CD14-positive monocyte (primary cell): ENCODE measurements at regions not wholly inside any gene's neighbourhood (a gene's known extent, or its start where the extent isn't known, plus 50 kb on each side); places are given as distances from the start of the nearest gene placed in this dataset.
A peak's percentile ranks its signal among the peaks of the same experiment; 100 is the strongest.

ENCODE experiments used
- DNase-seq, 3 donors: peaks; one replicate each; pipeline ENCODE4 v3.0.0-alpha.2; 2011 to 2022
- H2AFZ ChIP-seq: 2 replicates; pipeline ENCODE4 v1.6.0; 2012; ENCODE audit warnings: mild to moderate bottlenecking, low read depth, low read length, inconsistent platforms; ENCODE audit not compliant: insufficient read depth, poor library complexity, severe bottlenecking
- H3K27ac ChIP-seq, 2 donors: 1 replicate in 1 of 2; 2 replicates in 1 of 2; pipeline ENCODE4 v1.5.1; 2012 to 2013; ENCODE audit warnings: low read length in 2 of 2, control low read depth in 1 of 2, inconsistent platforms in 1 of 2, low read depth in 1 of 2, mild to moderate bottlenecking in 1 of 2
- H3K27me3 ChIP-seq, 2 donors: one replicate each; pipeline versions ENCODE4 v1.6.0 to v1.6.1; 2011 to 2013; ENCODE audit warnings: low read length in 2 of 2; ENCODE audit not compliant: control insufficient read depth in 2 of 2, insufficient read depth in 2 of 2
- H3K36me3 ChIP-seq, 2 donors: replicated peaks in 1 of 2; 1 replicate in 1 of 2; 2 replicates in 1 of 2; pipeline versions ENCODE4 v1.5.1 to v1.6.1; 2012 to 2013; ENCODE audit warnings: low read length in 2 of 2, control low read depth in 1 of 2, inconsistent platforms in 1 of 2, mild to moderate bottlenecking in 1 of 2; ENCODE audit not compliant: insufficient read depth in 2 of 2, control insufficient read depth in 1 of 2
- H3K4me1 ChIP-seq, 2 donors: 1 replicate in 1 of 2; 2 replicates in 1 of 2; pipeline versions ENCODE4 v1.5.1 to v1.6.1; 2012 to 2013; ENCODE audit warnings: low read length in 2 of 2, control low read depth in 1 of 2, inconsistent platforms in 1 of 2, mild to moderate bottlenecking in 1 of 2, moderate library complexity in 1 of 2; ENCODE audit not compliant: insufficient read depth in 2 of 2, control insufficient read depth in 1 of 2
- H3K4me2 ChIP-seq: replicated peaks from 2 replicates; pipeline ENCODE3; 2012; ENCODE audit warnings: low read length, moderate library complexity, mild to moderate bottlenecking; ENCODE audit not compliant: poor library complexity, severe bottlenecking; ENCODE audit errors: extremely low read depth
- H3K4me3 ChIP-seq, 3 experiments: fragments of 200-600 bp in 1 of 3; sonication (generic) in 1 of 3; replicated peaks in 1 of 3; 1 replicate in 2 of 3; 2 replicates in 1 of 3; pipeline ENCODE4 v1.5.1; 2011 to 2013; ENCODE audit warnings: low read length in 3 of 3, mild to moderate bottlenecking in 3 of 3, control low read depth in 2 of 3, low read depth in 2 of 3, inconsistent platforms in 1 of 3, moderate library complexity in 1 of 3
- H3K79me2 ChIP-seq: 2 replicates; pipeline ENCODE4 v1.6.0; 2012; ENCODE audit warnings: mild to moderate bottlenecking, control low read depth, inconsistent platforms, low read length, moderate library complexity; ENCODE audit not compliant: insufficient read depth
- H3K9ac ChIP-seq: 2 replicates; pipeline ENCODE4 v1.6.0; 2017; ENCODE audit warnings: low read length, mild to moderate bottlenecking; ENCODE audit not compliant: insufficient read depth, poor library complexity, severe bottlenecking
- H3K9me3 ChIP-seq, 2 donors: replicated peaks in 1 of 2; 1 replicate in 1 of 2; 2 replicates in 1 of 2; pipeline versions ENCODE4 v1.5.1 to v1.6.1; 2012 to 2013; ENCODE audit warnings: low read length in 2 of 2, control low read depth in 1 of 2; ENCODE audit not compliant: control insufficient read depth in 1 of 2, insufficient read depth in 1 of 2
- H4K20me1 ChIP-seq: 2 replicates; pipeline ENCODE4 v1.6.0; 2012; ENCODE audit warnings: mild to moderate bottlenecking, low read length, control low read depth, moderate library complexity; ENCODE audit not compliant: insufficient read depth
- H3K27ac Mint-ChIP-seq, 7 donors: one replicate each; pipeline ENCODE4 v1.8.0; 2020; ENCODE audit warnings: mild to moderate bottlenecking in 7 of 7, mixed read lengths in 7 of 7, moderate library complexity in 6 of 7, inconsistent platforms in 2 of 7
- H3K27me3 Mint-ChIP-seq, 3 donors: one replicate each; pipeline ENCODE4 v1.8.0; 2021 to 2022; ENCODE audit warnings: low read depth in 3 of 3, mild to moderate bottlenecking in 3 of 3, mixed read lengths in 3 of 3, moderate library complexity in 3 of 3, inconsistent platforms in 1 of 3
- H3K36me3 Mint-ChIP-seq, 2 donors: one replicate each; pipeline ENCODE4 v1.8.0; 2020; ENCODE audit warnings: mixed read lengths in 2 of 2, inconsistent platforms in 1 of 2, mild to moderate bottlenecking in 1 of 2
- H3K4me1 Mint-ChIP-seq: one replicate; pipeline ENCODE4 v1.8.0; 2020; ENCODE audit warnings: mild to moderate bottlenecking, mixed read lengths
- H3K4me3 Mint-ChIP-seq, 2 donors: one replicate each; pipeline ENCODE4 v1.8.0; 2020; ENCODE audit warnings: mild to moderate bottlenecking in 2 of 2, mixed read lengths in 2 of 2, moderate library complexity in 1 of 2
- H3K9me3 Mint-ChIP-seq, 7 donors: one replicate each; pipeline ENCODE4 v1.8.0; 2020 to 2022; ENCODE audit warnings: mixed read lengths in 7 of 7, mild to moderate bottlenecking in 6 of 7, moderate library complexity in 6 of 7, inconsistent platforms in 2 of 7
- CTCF ChIP-seq: fragments of 200-600 bp; IDR thresholded peaks from one replicate; pipeline ENCODE4 v1.8.0; 2022; ENCODE audit warnings: antibody characterized with exemption, mild to moderate bottlenecking
- WGBS: methylation state at CpG from one replicate; pipeline ENCODE4 v1.1.5; 2013; ENCODE audit warnings: missing lambda C conversion rate; ENCODE audit not compliant: insufficient coverage; 5-methylcytosine and 5-hydroxymethylcytosine counted together
- intact Hi-C, 2 donors: fragments of 100-400 bp; cut with micrococcal nuclease; formaldehyde crosslinking; loops; one replicate each; pipeline versions ENCODE4 v1.15.0 to v1.15.1; 2023

GRCh38 chr6:139570166-139570565 is 195.7 kb upstream of the CITED2 start:
- Histone ChIP-seq H3K4me1 (peaks cover 25 to 31% of the 10 kb centered on the region in 2 donors), H3K9me3 (peaks cover 0 to 4% of the 10 kb centered on the region in 2 donors), H4K20me1 (no peaks in the 10 kb centered on the region), H3K4me2 (no peak overlapping the region), H3K27ac (peak overlapping the region in 1 of 2 donors; percentile 8), H3K27me3 (no peaks in the 10 kb centered on the region), H3K4me3 (no peak overlapping the region), H3K36me3 (no peaks in the 10 kb centered on the region), H3K9ac (no peak overlapping the region), H2AFZ (no peak overlapping the region), H3K79me2 (no peaks in the 10 kb centered on the region)
- peak overlapping the region in 1 of 7 donors; percentile 32 for H3K27ac Mint-ChIP-seq
- H3K9me3 Mint-ChIP-seq: peaks cover 0 to 7% (median 4%) of the 10 kb centered on the region in 7 donors
- H3K4me1 Mint-ChIP-seq: peaks cover 39% of the 10 kb centered on the region
- WGBS: no CpG with 5 or more reads among the region's 3 CpGs
- DNase-seq: no peak
- intact Hi-C loops: no loop called here
- H3K36me3 Mint-ChIP-seq: no peaks in the 10 kb centered on the region
- H3K27me3 Mint-ChIP-seq: no peaks in the 10 kb centered on the region
- H3K4me3 Mint-ChIP-seq: no peak overlapping the region
- no peak for TF ChIP-seq CTCF

DNA sequence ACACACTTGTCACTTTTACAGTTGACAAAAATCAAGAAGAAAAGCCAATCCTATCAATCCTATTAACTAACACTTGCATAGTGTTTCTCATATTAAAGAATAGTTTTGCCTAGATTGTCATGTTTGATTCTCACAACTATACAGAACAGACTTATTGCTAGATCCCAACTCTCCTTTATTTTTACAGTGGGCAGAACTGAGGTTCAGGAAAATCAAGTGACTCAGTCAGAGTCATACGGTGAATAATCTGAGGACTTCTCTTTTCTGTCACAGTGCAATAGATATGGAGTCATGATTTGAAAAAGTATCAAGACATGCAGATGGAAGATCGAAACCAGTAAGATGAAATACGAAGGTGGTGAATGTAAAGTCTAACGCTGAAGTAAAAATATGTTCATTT is 195.1 kb upstream of the CITED2 start:
- intact Hi-C loops: no loop called here
- no peak overlapping the region for H2AFZ ChIP-seq
- no peak overlapping the region for H3K4me2 ChIP-seq
- H3K4me1 ChIP-seq: peaks cover 25 to 31% of the 10 kb centered on the region in 2 donors
- H3K36me3 ChIP-seq: no peaks in the 10 kb centered on the region
- no peaks in the 10 kb centered on the region for H3K27me3 ChIP-seq
- H3K36me3 Mint-ChIP-seq: no peaks in the 10 kb centered on the region
- H4K20me1 ChIP-seq: no peaks in the 10 kb centered on the region
- H3K4me3 Mint-ChIP-seq: no peak overlapping the region
- TF ChIP-seq CTCF: no peak
- peak overlapping the region in 1 of 2 donors; percentile 52 for H3K27ac ChIP-seq
- H3K27me3 Mint-ChIP-seq: no peaks in the 10 kb centered on the region
- no peak overlapping the region for H3K4me3 ChIP-seq
- WGBS: 0% methylated on average over 1 of the region's 4 CpGs
- peaks cover 0 to 7% (median 4%) of the 10 kb centered on the region in 7 donors for H3K9me3 Mint-ChIP-seq
- peaks cover 0 to 4% of the 10 kb centered on the region in 2 donors for H3K9me3 ChIP-seq
- no peak overlapping the region for H3K9ac ChIP-seq
- H3K79me2 ChIP-seq: no peaks in the 10 kb centered on the region
- H3K4me1 Mint-ChIP-seq: peaks cover 39% of the 10 kb centered on the region
- peak overlapping the region in 3 of 7 donors; percentile 10 to 32 (median 12) for H3K27ac Mint-ChIP-seq
- peak; percentile 43 to 74 (median 61) for DNase-seq
